SU-DHL-6 (cell line): ENCODE measurements at regions not wholly inside any gene's neighbourhood (a gene's known extent, or its start where the extent isn't known, plus 50 kb on each side); places are given as distances from the start of the nearest gene placed in this dataset.

ENCODE experiments used
- EZH2phosphoT487 ChIP-seq: fragments of 200-600 bp; sonication (generic), shearing (Covaris generic); conservative IDR thresholded peaks from 2 replicates; pipeline ENCODE4 v1.6.1; 2018; ENCODE audit warnings: mild to moderate bottlenecking, antibody characterized with exemption, low read length, moderate library complexity, mixed read lengths
- TF ChIP-seq, protein P1 (sequence below): fragments of 200-600 bp; sonication (generic); IDR thresholded peaks from one replicate; pipeline ENCODE4 v1.5.1; 2017; ENCODE audit warnings: antibody characterized with exemption, mild to moderate bottlenecking, low read length, moderate library complexity; ENCODE audit not compliant: insufficient read depth, poor library complexity, severe bottlenecking

DNA sequence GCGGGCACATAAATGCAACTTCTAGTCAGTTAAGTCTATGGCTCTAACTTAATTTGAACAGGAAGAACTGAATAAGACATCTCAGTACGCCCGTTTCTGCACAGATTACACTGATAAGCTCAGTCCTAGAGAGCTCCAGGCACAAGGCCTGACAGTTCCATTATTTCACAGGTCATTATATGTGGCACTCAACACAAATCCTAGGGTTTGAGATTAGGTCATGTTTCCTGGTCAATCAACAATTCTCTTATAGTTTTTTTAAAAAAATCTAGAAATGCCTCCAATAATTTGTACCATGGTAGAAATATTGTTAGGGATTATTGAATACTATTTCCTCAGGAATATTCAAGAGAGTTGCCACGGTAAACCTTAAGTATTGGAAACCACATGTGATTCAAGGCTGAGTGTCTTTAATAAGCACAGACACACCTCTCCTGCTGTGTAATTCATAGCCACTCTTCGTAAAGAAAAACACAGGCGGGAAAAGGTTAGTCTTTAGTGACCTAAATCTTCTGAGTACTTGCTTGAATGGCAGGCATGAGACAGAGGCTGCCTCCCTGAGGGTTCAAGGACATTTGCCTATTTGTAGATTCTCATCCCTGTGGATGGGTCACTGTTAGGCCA, 342.9 kb upstream of the ADGRL3 start:
- TF ChIP-seq, protein P1, sequence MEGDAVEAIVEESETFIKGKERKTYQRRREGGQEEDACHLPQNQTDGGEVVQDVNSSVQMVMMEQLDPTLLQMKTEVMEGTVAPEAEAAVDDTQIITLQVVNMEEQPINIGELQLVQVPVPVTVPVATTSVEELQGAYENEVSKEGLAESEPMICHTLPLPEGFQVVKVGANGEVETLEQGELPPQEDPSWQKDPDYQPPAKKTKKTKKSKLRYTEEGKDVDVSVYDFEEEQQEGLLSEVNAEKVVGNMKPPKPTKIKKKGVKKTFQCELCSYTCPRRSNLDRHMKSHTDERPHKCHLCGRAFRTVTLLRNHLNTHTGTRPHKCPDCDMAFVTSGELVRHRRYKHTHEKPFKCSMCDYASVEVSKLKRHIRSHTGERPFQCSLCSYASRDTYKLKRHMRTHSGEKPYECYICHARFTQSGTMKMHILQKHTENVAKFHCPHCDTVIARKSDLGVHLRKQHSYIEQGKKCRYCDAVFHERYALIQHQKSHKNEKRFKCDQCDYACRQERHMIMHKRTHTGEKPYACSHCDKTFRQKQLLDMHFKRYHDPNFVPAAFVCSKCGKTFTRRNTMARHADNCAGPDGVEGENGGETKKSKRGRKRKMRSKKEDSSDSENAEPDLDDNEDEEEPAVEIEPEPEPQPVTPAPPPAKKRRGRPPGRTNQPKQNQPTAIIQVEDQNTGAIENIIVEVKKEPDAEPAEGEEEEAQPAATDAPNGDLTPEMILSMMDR: no peak
- TF ChIP-seq EZH2phosphoT487: no peak
